Liver (tissue), 3 donors: ENCODE measurements at regions not wholly inside any gene's neighbourhood (a gene's known extent, or its start where the extent isn't known, plus 50 kb on each side); places are given as distances from the start of the nearest gene placed in this dataset.

Experiments
- ATF3 ChIP-seq: IDR thresholded peaks from 2 replicates; pipeline ENCODE4 v1.6.1; 2016; ENCODE audit warnings: antibody characterized with exemption
- CTCF ChIP-seq: fragments of 150-350 bp; IDR thresholded peaks from 2 replicates; pipeline ENCODE4 v1.5.1; 2017; ENCODE audit warnings: improper control_type of control experiment, low read depth, low read length; ENCODE audit not compliant: missing input control
- EGR1 ChIP-seq, 2 donors: IDR thresholded peaks; 2 replicates each; pipeline ENCODE4 v1.6.1; 2016 to 2018; ENCODE audit warnings: antibody characterized with exemption in 2 of 2, low read depth in 2 of 2
- FOXA1 ChIP-seq: IDR thresholded peaks from 2 replicates; pipeline ENCODE4 v1.6.1; 2016; ENCODE audit warnings: antibody characterized with exemption
- MAX ChIP-seq: IDR thresholded peaks from 2 replicates; pipeline ENCODE4 v1.6.1; 2016; ENCODE audit warnings: antibody characterized with exemption
- RAD21 ChIP-seq, 2 donors: IDR thresholded peaks; 2 replicates each; pipeline ENCODE4 v1.6.1; 2016; ENCODE audit warnings: antibody characterized with exemption in 2 of 2, mild to moderate bottlenecking in 2 of 2
- REST ChIP-seq: IDR thresholded peaks from 2 replicates; pipeline ENCODE4 v1.6.1; 2016; ENCODE audit warnings: antibody characterized with exemption, mild to moderate bottlenecking
- TAF1 ChIP-seq: conservative IDR thresholded peaks from 2 replicates; pipeline ENCODE4 v1.6.1; 2016; ENCODE audit warnings: antibody characterized with exemption, mild to moderate bottlenecking
- YY1 ChIP-seq: IDR thresholded peaks from 2 replicates; pipeline ENCODE4 v1.6.1; 2016; ENCODE audit warnings: antibody characterized with exemption, mild to moderate bottlenecking
- ZBTB33 ChIP-seq: IDR thresholded peaks from 2 replicates; pipeline ENCODE4 v1.6.1; 2016; ENCODE audit warnings: antibody characterized with exemption
- donor health status: healthy.
- donor health status: healthy.

GRCh38 chr13:78198821-78199220, 280.2 kb upstream of the EDNRB start:
- no peak for TF ChIP-seq RAD21 (IDR thresholded peaks at IDR 0.05)
- no peak for TF ChIP-seq CTCF
- TF ChIP-seq TAF1: no peak
- no peak for TF ChIP-seq ZBTB33
- no peak for TF ChIP-seq REST
- no peak for TF ChIP-seq FOXA1
- no peak for TF ChIP-seq EGR1 (IDR thresholded peaks at IDR 0.05; ENCODE audit: low read depth in 2 of 2)
- no peak for TF ChIP-seq YY1
- TF ChIP-seq MAX: no peak
- TF ChIP-seq ATF3: no peak
